K562 (cell line): ENCODE measurements at regions not wholly inside any gene's neighbourhood (a gene's known extent, or its start where the extent isn't known, plus 50 kb on each side); places are given as distances from the start of the nearest gene placed in this dataset.
A peak's percentile ranks its signal among the peaks of the same experiment; 100 is the strongest.

Source experiments
- ESRRA ChIP-seq: fragments of 450-650 bp; IDR thresholded peaks from 2 replicates; pipeline ENCODE4 v1.6.1; 2014; ENCODE audit warnings: low read depth, mild to moderate bottlenecking, moderate library complexity, borderline replicate concordance
- FUS ChIP-seq: fragments of 200-400 bp; formaldehyde crosslinking; optimal IDR thresholded peaks from 2 replicates; pipeline ENCODE3; 2017; ENCODE audit warnings: low read depth, low read length
- KHSRP ChIP-seq: fragments of 450-650 bp; IDR thresholded peaks from 2 replicates; pipeline ENCODE4 v1.6.1; 2017
- PHF21A ChIP-seq: fragments of 450-650 bp; IDR thresholded peaks from 2 replicates; pipeline ENCODE4 v1.6.1; 2017; ENCODE audit warnings: low read depth, borderline replicate concordance
- ZC3H11A ChIP-seq: IDR thresholded peaks from 2 replicates; pipeline ENCODE4 v1.6.1; 2012; ENCODE audit warnings: low read depth, low read length, improper control_type of control experiment
- ZNF124 ChIP-seq: sonication (generic); formaldehyde crosslinking; IDR thresholded peaks from 2 replicates; pipeline ENCODE4 v1.8.1; 2022; ENCODE audit warnings: missing genetic modification reagents
- ZNF551 ChIP-seq: fragments of 250-450 bp; sonication (Bioruptor Pico); IDR thresholded peaks from 2 replicates; pipeline ENCODE4 v1.5.0; 2021; ENCODE audit warnings: mild to moderate bottlenecking, moderate library complexity
- ZNF695 ChIP-seq: fragments of 450-650 bp; formaldehyde crosslinking; IDR thresholded peaks from 2 replicates; pipeline ENCODE4 v1.4.0; 2020; ENCODE audit warnings: mild to moderate bottlenecking, moderate library complexity
- ZNF75A ChIP-seq: fragments of 450-650 bp; formaldehyde crosslinking; IDR thresholded peaks from 2 replicates; pipeline ENCODE4 v1.4.0; 2020; ENCODE audit warnings: mild to moderate bottlenecking
- ZNF79 ChIP-seq: fragments of 250-450 bp; sonication (Bioruptor Pico); IDR thresholded peaks from 2 replicates; pipeline ENCODE4 v1.4.0; 2020; ENCODE audit warnings: low read depth, mild to moderate bottlenecking, moderate library complexity
- TF ChIP-seq, protein P1 (sequence below): fragments of 250-450 bp; sonication (Bioruptor Pico); IDR thresholded peaks from 2 replicates; pipeline ENCODE4 v1.8.0; 2022; ENCODE audit warnings: inconsistent platforms
- TF ChIP-seq, protein P2 (sequence below): fragments of 450-650 bp; IDR thresholded peaks from 2 replicates; pipeline ENCODE4 v1.6.1; 2016; ENCODE audit warnings: missing biosample characterization, missing genetic modification characterization
- TF ChIP-seq, protein P3 (sequence below), 2 experiments: fragments of 450-650 bp; IDR thresholded peaks; 2 replicates each; pipeline ENCODE4 v1.6.1; 2016
- TF ChIP-seq, protein P4 (sequence below): fragments of 450-650 bp; formaldehyde crosslinking; IDR thresholded peaks from 2 replicates; pipeline ENCODE4 v1.4.0; 2020; ENCODE audit warnings: mild to moderate bottlenecking, moderate library complexity
- TF ChIP-seq, protein P5 (sequence below): sonication (generic); formaldehyde crosslinking; IDR thresholded peaks from 2 replicates; pipeline ENCODE4 v1.9.0; 2022; ENCODE audit warnings: mild to moderate bottlenecking, missing genetic modification reagents
- TF ChIP-seq, protein P6 (sequence below), 3 experiments: fragments of 200-800 bp in 1 of 3; fragments of 250-450 bp in 1 of 3; fragments of 450-650 bp in 1 of 3; sonication (Bioruptor Pico) in 1 of 3; sonication (Bioruptor generic) in 1 of 3; formaldehyde crosslinking in 1 of 3; IDR thresholded peaks; 2 replicates each; pipeline versions ENCODE4 v1.6.1 to v1.8.0; 2016 to 2022; ENCODE audit warnings: mild to moderate bottlenecking in 2 of 3, missing genetic modification characterization in 2 of 3, missing compliant biosample characterization in 1 of 3, moderate library complexity in 1 of 3

DNA sequence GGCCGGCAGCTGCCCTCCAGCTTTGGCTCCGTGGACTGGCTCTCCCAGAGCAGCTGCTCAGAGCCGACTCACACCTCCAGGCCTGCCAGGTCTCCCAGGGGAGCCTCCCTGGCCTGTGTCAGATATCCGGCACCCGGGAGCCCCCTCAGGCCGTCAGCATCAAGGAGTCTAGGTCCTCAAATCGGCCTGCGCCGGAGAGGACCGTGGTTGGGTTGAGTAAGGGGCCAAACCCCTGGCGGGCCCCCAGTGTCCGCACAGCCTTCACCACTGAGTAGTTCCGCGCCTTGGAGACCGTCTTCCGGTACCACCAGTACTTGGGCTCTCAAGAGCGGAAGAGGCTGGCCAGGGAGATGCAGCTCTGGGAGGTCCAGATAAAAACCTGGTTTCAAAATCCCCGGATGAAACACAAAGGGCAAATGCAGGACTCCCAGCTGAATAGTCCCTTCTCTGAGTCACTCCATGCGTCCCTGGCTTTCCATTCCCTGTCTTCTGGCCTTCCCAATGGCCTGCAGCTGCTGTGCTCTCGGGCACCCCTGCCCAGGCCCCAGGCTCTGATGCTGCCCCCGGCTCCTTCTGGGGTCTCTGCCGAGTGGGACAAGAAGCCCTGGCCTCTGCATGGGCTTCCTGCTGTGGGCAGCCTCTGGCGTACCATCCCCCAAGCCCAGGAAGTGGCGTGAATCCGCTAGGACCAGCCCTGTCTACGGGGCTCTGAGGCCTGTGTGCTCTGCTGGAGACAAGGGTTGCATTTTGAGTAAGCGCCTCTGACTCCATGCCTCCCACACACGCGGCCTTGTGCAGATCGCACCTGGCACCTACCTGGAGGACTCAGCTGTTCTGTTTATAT is 245.1 kb upstream of the ATXN7L3B start (continued):
- TF ChIP-seq ZNF75A (CRISPR knock-in tag): no peak
- TF ChIP-seq, protein P1, sequence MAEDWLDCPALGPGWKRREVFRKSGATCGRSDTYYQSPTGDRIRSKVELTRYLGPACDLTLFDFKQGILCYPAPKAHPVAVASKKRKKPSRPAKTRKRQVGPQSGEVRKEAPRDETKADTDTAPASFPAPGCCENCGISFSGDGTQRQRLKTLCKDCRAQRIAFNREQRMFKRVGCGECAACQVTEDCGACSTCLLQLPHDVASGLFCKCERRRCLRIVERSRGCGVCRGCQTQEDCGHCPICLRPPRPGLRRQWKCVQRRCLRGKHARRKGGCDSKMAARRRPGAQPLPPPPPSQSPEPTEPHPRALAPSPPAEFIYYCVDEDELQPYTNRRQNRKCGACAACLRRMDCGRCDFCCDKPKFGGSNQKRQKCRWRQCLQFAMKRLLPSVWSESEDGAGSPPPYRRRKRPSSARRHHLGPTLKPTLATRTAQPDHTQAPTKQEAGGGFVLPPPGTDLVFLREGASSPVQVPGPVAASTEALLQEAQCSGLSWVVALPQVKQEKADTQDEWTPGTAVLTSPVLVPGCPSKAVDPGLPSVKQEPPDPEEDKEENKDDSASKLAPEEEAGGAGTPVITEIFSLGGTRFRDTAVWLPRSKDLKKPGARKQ (CRISPR knock-in tag): no peak
- no peak for TF ChIP-seq ZC3H11A
- TF ChIP-seq, protein P2, sequence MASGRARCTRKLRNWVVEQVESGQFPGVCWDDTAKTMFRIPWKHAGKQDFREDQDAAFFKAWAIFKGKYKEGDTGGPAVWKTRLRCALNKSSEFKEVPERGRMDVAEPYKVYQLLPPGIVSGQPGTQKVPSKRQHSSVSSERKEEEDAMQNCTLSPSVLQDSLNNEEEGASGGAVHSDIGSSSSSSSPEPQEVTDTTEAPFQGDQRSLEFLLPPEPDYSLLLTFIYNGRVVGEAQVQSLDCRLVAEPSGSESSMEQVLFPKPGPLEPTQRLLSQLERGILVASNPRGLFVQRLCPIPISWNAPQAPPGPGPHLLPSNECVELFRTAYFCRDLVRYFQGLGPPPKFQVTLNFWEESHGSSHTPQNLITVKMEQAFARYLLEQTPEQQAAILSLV (tag): no peak
- TF ChIP-seq KHSRP: no peak
- TF ChIP-seq ZNF79 (CRISPR knock-in tag): no peak
- no peak for TF ChIP-seq ESRRA
- no peak for TF ChIP-seq ZNF551 (CRISPR knock-in tag)
- TF ChIP-seq, protein P3, sequence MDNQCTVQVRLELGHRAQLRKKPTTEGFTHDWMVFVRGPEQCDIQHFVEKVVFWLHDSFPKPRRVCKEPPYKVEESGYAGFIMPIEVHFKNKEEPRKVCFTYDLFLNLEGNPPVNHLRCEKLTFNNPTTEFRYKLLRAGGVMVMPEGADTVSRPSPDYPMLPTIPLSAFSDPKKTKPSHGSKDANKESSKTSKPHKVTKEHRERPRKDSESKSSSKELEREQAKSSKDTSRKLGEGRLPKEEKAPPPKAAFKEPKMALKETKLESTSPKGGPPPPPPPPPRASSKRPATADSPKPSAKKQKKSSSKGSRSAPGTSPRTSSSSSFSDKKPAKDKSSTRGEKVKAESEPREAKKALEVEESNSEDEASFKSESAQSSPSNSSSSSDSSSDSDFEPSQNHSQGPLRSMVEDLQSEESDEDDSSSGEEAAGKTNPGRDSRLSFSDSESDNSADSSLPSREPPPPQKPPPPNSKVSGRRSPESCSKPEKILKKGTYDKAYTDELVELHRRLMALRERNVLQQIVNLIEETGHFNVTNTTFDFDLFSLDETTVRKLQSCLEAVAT (IDR thresholded peaks at IDR 0.05): no peak
- TF ChIP-seq FUS: no peak
- TF ChIP-seq, protein P4, sequence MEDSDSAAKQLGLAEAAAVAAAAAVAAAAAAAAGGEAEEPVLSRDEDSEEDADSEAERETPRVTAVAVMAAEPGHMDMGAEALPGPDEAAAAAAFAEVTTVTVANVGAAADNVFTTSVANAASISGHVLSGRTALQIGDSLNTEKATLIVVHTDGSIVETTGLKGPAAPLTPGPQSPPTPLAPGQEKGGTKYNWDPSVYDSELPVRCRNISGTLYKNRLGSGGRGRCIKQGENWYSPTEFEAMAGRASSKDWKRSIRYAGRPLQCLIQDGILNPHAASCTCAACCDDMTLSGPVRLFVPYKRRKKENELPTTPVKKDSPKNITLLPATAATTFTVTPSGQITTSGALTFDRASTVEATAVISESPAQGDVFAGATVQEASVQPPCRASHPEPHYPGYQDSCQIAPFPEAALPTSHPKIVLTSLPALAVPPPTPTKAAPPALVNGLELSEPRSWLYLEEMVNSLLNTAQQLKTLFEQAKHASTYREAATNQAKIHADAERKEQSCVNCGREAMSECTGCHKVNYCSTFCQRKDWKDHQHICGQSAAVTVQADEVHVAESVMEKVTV (CRISPR knock-in tag): no peak
- TF ChIP-seq, protein P5, sequence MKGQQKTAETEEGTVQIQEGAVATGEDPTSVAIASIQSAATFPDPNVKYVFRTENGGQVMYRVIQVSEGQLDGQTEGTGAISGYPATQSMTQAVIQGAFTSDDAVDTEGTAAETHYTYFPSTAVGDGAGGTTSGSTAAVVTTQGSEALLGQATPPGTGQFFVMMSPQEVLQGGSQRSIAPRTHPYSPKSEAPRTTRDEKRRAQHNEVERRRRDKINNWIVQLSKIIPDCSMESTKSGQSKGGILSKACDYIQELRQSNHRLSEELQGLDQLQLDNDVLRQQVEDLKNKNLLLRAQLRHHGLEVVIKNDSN (CRISPR knock-in tag): no peak
- TF ChIP-seq, protein P6, sequence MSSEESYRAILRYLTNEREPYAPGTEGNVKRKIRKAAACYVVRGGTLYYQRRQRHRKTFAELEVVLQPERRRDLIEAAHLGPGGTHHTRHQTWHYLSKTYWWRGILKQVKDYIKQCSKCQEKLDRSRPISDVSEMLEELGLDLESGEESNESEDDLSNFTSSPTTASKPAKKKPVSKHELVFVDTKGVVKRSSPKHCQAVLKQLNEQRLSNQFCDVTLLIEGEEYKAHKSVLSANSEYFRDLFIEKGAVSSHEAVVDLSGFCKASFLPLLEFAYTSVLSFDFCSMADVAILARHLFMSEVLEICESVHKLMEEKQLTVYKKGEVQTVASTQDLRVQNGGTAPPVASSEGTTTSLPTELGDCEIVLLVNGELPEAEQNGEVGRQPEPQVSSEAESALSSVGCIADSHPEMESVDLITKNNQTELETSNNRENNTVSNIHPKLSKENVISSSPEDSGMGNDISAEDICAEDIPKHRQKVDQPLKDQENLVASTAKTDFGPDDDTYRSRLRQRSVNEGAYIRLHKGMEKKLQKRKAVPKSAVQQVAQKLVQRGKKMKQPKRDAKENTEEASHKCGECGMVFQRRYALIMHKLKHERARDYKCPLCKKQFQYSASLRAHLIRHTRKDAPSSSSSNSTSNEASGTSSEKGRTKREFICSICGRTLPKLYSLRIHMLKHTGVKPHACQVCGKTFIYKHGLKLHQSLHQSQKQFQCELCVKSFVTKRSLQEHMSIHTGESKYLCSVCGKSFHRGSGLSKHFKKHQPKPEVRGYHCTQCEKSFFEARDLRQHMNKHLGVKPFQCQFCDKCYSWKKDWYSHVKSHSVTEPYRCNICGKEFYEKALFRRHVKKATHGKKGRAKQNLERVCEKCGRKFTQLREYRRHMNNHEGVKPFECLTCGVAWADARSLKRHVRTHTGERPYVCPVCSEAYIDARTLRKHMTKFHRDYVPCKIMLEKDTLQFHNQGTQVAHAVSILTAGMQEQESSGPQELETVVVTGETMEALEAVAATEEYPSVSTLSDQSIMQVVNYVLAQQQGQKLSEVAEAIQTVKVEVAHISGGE (CRISPR knock-in tag; IDR thresholded peaks at IDR 0.05): peak in 1 of 3 experiments; percentile 86; a peak in 2 of 6 replicates
- TF ChIP-seq ZNF124 (CRISPR knock-in tag): no peak
- no peak for TF ChIP-seq PHF21A
- TF ChIP-seq ZNF695: no peak
